ENCODE measurements at regions not wholly inside any gene's neighbourhood (a gene's known extent, or its start where the extent isn't known, plus 50 kb on each side); places are given as distances from the start of the nearest gene placed in this dataset.

GRCh38 chr4:131635191-131635590 lies 1513.9 kb upstream of the PCDH10 start:
- RAD21 ChIA-PET (ENCODE audit: unreplicated experiment) = no interaction called here
- in situ Hi-C loops (cut with MboI) (no loop called here), intact Hi-C loops (cut with micrococcal nuclease; ENCODE audit: unreplicated experiment) (no loop called here)
- Histone ChIP-seq H3K36me3 (ENCODE audit: control insufficient read depth in 2 of 2, insufficient read depth in 2 of 2, low read length in 1 of 2) (no peaks in the 10 kb centered on the region), H3K79me2 (ENCODE audit: control insufficient read depth, insufficient read depth, low read length) (no peaks in the 10 kb centered on the region), H3K9ac (ENCODE audit: control insufficient read depth, insufficient read depth, low read length) (no peak overlapping the region), H3K4me3 (no peak overlapping the region), H3K27me3 (replicated peaks in 1 of 2; ENCODE audit: control insufficient read depth in 2 of 2, insufficient read depth in 2 of 2, low read length in 1 of 2) (no peaks in the 10 kb centered on the region), H2AFZ (ENCODE audit: control insufficient read depth, low read depth, low read length) (no peak overlapping the region), H3K4me1 (ENCODE audit: control insufficient read depth, insufficient read depth, low read length) (no peaks in the 10 kb centered on the region), H3K4me2 (ENCODE audit: control insufficient read depth, insufficient read depth) (no peak overlapping the region), H3K27ac (ENCODE audit: control insufficient read depth, insufficient read depth) (no peak overlapping the region), H4K20me1 (ENCODE audit: control insufficient read depth, insufficient read depth) (no peaks in the 10 kb centered on the region), H3K9me3 (replicated peaks; ENCODE audit: control insufficient read depth, insufficient read depth, low read length) (no peaks in the 10 kb centered on the region)
- BruUV-seq (replicated peaks) = no TSS peak
- POLR2A ChIA-PET = no interaction called here
- ATAC-seq (no peak), FAIRE-seq (no peak), DNase-seq (ENCODE audit: low read depth, low spot score) (no peak)
- TF ChIP-seq MXI1 (IDR thresholded peaks at IDR 0.05; ENCODE audit: low read depth, low read length) = no peak
- no peak for TF ChIP-seq SMC3 (IDR thresholded peaks at IDR 0.05; ENCODE audit: borderline replicate concordance, low read length)
- TF ChIP-seq RFX5 (IDR thresholded peaks at IDR 0.05; ENCODE audit: low read depth, low read length) = no peak
- TF ChIP-seq NFYB (IDR thresholded peaks at IDR 0.05; ENCODE audit: insufficient read depth, low read depth, low read length) = no peak
- no peak for TF ChIP-seq BACH1 (IDR thresholded peaks at IDR 0.05; ENCODE audit: borderline replicate concordance)
- no peak for TF ChIP-seq ESRRA (IDR thresholded peaks at IDR 0.05; ENCODE audit: low read length)
- TF ChIP-seq CTCF (IDR thresholded peaks at IDR 0.05 in 2 of 3, conservative IDR thresholded peaks at IDR 0.05 in 1 of 3; ENCODE audit: control insufficient read depth in 2 of 3, extremely low read depth in 1 of 3, insufficient read depth in 1 of 3, low read depth in 3 of 3, low read length in 3 of 3) = no peak
- no peak for TF ChIP-seq ZNF622 (IDR thresholded peaks at IDR 0.05)
- TF ChIP-seq, protein P1, sequence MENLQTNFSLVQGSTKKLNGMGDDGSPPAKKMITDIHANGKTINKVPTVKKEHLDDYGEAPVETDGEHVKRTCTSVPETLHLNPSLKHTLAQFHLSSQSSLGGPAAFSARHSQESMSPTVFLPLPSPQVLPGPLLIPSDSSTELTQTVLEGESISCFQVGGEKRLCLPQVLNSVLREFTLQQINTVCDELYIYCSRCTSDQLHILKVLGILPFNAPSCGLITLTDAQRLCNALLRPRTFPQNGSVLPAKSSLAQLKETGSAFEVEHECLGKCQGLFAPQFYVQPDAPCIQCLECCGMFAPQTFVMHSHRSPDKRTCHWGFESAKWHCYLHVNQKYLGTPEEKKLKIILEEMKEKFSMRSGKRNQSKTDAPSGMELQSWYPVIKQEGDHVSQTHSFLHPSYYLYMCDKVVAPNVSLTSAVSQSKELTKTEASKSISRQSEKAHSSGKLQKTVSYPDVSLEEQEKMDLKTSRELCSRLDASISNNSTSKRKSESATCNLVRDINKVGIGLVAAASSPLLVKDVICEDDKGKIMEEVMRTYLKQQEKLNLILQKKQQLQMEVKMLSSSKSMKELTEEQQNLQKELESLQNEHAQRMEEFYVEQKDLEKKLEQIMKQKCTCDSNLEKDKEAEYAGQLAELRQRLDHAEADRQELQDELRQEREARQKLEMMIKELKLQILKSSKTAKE (IDR thresholded peaks at IDR 0.05; ENCODE audit: low read depth, poor library complexity, severe bottlenecking) = no peak
- no peak for TF ChIP-seq STAT1 (conservative IDR thresholded peaks at IDR 0.05)
- TF ChIP-seq MTA3 (IDR thresholded peaks at IDR 0.05; ENCODE audit: borderline replicate concordance, low read length) = no peak
- no peak for TF ChIP-seq TCF7 (IDR thresholded peaks at IDR 0.05; ENCODE audit: borderline replicate concordance)
- TF ChIP-seq SUZ12 (IDR thresholded peaks at IDR 0.05; ENCODE audit: unreplicated experiment) = no peak
- TF ChIP-seq, protein P2, sequence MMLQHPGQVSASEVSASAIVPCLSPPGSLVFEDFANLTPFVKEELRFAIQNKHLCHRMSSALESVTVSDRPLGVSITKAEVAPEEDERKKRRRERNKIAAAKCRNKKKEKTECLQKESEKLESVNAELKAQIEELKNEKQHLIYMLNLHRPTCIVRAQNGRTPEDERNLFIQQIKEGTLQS (IDR thresholded peaks at IDR 0.05; ENCODE audit: borderline replicate concordance, extremely low read depth, low read depth, low read length) = no peak
- TF ChIP-seq SRF (IDR thresholded peaks at IDR 0.05; ENCODE audit: low read depth in 2 of 2, low read length in 2 of 2) = no peak
- no peak for TF ChIP-seq BHLHE40 (IDR thresholded peaks at IDR 0.05; ENCODE audit: borderline replicate concordance in 1 of 2, low read depth in 2 of 2, low read length in 1 of 2)
- no peak for TF ChIP-seq CEBPB (IDR thresholded peaks at IDR 0.05; ENCODE audit: borderline replicate concordance in 1 of 2, low read depth in 2 of 2, low read length in 2 of 2)
- TF ChIP-seq, protein P3, sequence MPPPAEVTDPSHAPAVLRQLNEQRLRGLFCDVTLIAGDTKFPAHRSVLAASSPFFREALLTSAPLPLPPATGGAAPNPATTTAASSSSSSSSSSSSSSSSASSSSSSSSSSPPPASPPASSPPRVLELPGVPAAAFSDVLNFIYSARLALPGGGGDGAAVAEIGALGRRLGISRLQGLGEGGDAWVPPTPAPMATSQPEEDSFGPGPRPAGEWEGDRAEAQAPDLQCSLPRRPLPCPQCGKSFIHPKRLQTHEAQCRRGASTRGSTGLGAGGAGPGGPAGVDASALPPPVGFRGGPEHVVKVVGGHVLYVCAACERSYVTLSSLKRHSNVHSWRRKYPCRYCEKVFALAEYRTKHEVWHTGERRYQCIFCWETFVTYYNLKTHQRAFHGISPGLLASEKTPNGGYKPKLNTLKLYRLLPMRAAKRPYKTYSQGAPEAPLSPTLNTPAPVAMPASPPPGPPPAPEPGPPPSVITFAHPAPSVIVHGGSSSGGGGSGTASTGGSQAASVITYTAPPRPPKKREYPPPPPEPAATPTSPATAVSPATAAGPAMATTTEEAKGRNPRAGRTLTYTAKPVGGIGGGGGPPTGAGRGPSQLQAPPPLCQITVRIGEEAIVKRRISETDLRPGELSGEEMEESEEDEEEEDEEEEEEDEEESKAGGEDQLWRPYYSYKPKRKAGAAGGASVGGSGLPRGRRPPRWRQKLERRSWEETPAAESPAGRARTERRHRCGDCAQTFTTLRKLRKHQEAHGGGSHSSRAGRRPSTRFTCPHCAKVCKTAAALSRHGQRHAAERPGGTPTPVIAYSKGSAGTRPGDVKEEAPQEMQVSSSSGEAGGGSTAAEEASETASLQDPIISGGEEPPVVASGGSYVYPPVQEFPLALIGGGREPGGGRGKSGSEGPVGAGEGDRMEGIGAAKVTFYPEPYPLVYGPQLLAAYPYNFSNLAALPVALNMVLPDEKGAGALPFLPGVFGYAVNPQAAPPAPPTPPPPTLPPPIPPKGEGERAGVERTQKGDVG (CRISPR knock-in tag; IDR thresholded peaks at IDR 0.05) = no peak
- CTCF ChIA-PET = no interaction called here
- SMC1A ChIA-PET (ENCODE audit: uncharacterized antibody, unreplicated experiment) = no interaction called here

All from GM12878 (cell line).